GM12878 (cell line): ENCODE measurements at regions not wholly inside any gene's neighbourhood (a gene's known extent, or its start where the extent isn't known, plus 50 kb on each side); places are given as distances from the start of the nearest gene placed in this dataset.

Experiments
- ATAC-seq: fragments of 200-7000 bp; cut with Tn5 transposase; 3 replicates; pipeline ENCODE4 v1.9.1; 2020; ENCODE audit warnings: mild to moderate bottlenecking, moderate library complexity
- BruUV-seq: library from RNA; stranded (reverse); fragments of 400-500 nt; replicated peaks from 2 replicates; lab custom pipeline; 2021; lab: Mats Ljungman, UMichigan
- CTCF ChIA-PET: fragments of 300-600 bp; sonication (Branson Sonifier 250); formaldehyde crosslinking; extraction: SDS; loops from one replicate; lab custom pipeline; 2021; ENCODE audit warnings: inconsistent platforms; lab: Yijun Ruan, JAX
- POLR2A ChIA-PET: fragments of 350-600 bp; formaldehyde crosslinking; extraction: SDS; loops from one replicate; lab custom pipeline; 2021; ENCODE audit warnings: inconsistent platforms; lab: Charles Lee
- RAD21 ChIA-PET: fragments of 300-600 bp; sonication (Branson Sonifier 250); formaldehyde crosslinking; loops from one replicate; lab custom pipeline; 2023; ENCODE audit warnings: antibody characterized with exemption; ENCODE audit not compliant: unreplicated experiment; lab: Charles Lee
- SMC1A ChIA-PET: fragments of 300-600 bp; sonication (Branson Sonifier 250); formaldehyde crosslinking; loops from one replicate; lab custom pipeline; 2023; ENCODE audit not compliant: unreplicated experiment, uncharacterized antibody; lab: Charles Lee
- DNase-seq: peaks from one replicate; pipeline ENCODE4 v3.0.0-alpha.2; 2011; ENCODE audit warnings: low read depth, low spot score
- FAIRE-seq: peaks from 3 replicates; lab custom pipeline; 2011; peaks lifted over from hg19 to GRCh38; lab: Jason Lieb, UNC
- H2AFZ ChIP-seq: 2 replicates; pipeline ENCODE4 v1.6.0; 2011; ENCODE audit warnings: low read depth, low read length, control low read depth; ENCODE audit not compliant: control insufficient read depth
- H3K27ac ChIP-seq: 2 replicates; pipeline ENCODE4 v1.5.1; 2011; ENCODE audit warnings: control low read depth; ENCODE audit not compliant: control insufficient read depth, insufficient read depth
- H3K27me3 ChIP-seq, 2 experiments: replicated peaks in 1 of 2; 2 replicates each; pipeline versions ENCODE4 v1.6.0 to v1.6.1; 2011; ENCODE audit warnings: low read length in 1 of 2; ENCODE audit not compliant: control insufficient read depth in 2 of 2, insufficient read depth in 2 of 2
- H3K36me3 ChIP-seq, 2 experiments: 2 replicates each; pipeline ENCODE4 v1.5.1; 2011; ENCODE audit warnings: low read length in 1 of 2; ENCODE audit not compliant: control insufficient read depth in 2 of 2, insufficient read depth in 2 of 2
- H3K4me1 ChIP-seq: 2 replicates; pipeline ENCODE4 v1.6.1; 2011; ENCODE audit warnings: mild to moderate bottlenecking, low read length, moderate library complexity, mixed read lengths; ENCODE audit not compliant: control insufficient read depth, insufficient read depth
- H3K4me2 ChIP-seq: 2 replicates; pipeline ENCODE4 v1.6.0; 2011; ENCODE audit warnings: control low read depth; ENCODE audit not compliant: control insufficient read depth, insufficient read depth
- H3K4me3 ChIP-seq: fragments of 200-600 bp; sonication (generic); 2 replicates; pipeline ENCODE4 v1.5.1; 2016
- H3K79me2 ChIP-seq: 2 replicates; pipeline ENCODE4 v1.6.0; 2011; ENCODE audit warnings: low read length; ENCODE audit not compliant: control insufficient read depth, insufficient read depth
- H3K9ac ChIP-seq: 2 replicates; pipeline ENCODE4 v1.8.0; 2011; ENCODE audit warnings: low read length, control low read depth, mixed read lengths; ENCODE audit not compliant: control insufficient read depth, insufficient read depth
- H3K9me3 ChIP-seq: replicated peaks from 3 replicates; pipeline ENCODE4 v1.5.1; 2011; ENCODE audit warnings: mild to moderate bottlenecking, low read length; ENCODE audit not compliant: control insufficient read depth, insufficient read depth
- H4K20me1 ChIP-seq: 2 replicates; pipeline ENCODE4 v1.6.0; 2011; ENCODE audit not compliant: control insufficient read depth, insufficient read depth
- BRCA1 ChIP-seq: IDR thresholded peaks from 2 replicates; pipeline ENCODE4 v1.6.1; 2011; ENCODE audit warnings: low read depth, low read length, improper control_type of control experiment
- MYB ChIP-seq: fragments of 150-350 bp; IDR thresholded peaks from 2 replicates; pipeline ENCODE4 v1.6.1; 2014; ENCODE audit warnings: mild to moderate bottlenecking, low read depth, low read length, borderline replicate concordance
- NR2C2 ChIP-seq: IDR thresholded peaks from 2 replicates; pipeline ENCODE4 v1.6.1; 2011; ENCODE audit warnings: borderline replicate concordance, low read depth; ENCODE audit not compliant: control insufficient read depth, insufficient read length
- PAX5 ChIP-seq: IDR thresholded peaks from 2 replicates; pipeline ENCODE4 v1.6.1; 2011; ENCODE audit warnings: low read depth, low read length, borderline replicate concordance
- TCF3 ChIP-seq: IDR thresholded peaks from 2 replicates; pipeline ENCODE4 v1.6.1; 2012; ENCODE audit warnings: low read depth, mild to moderate bottlenecking, low read length, borderline replicate concordance; ENCODE audit not compliant: insufficient read depth
- TCF7 ChIP-seq: IDR thresholded peaks from 2 replicates; pipeline ENCODE4 v1.6.1; 2014; ENCODE audit warnings: antibody characterized with exemption, borderline replicate concordance
- YBX1 ChIP-seq: fragments of 450-650 bp; IDR thresholded peaks from 2 replicates; pipeline ENCODE4 v1.6.1; 2016; ENCODE audit warnings: antibody characterized with exemption
- WGBS: methylation state at CpG from one replicate; pipeline ENCODE4 v1.1.6; 2016; ENCODE audit warnings: low lambda C conversion rate; ENCODE audit not compliant: insufficient replicate concordance, insufficient coverage; ENCODE audit errors: missing lambda C conversion rate; 5-methylcytosine and 5-hydroxymethylcytosine counted together
- in situ Hi-C: fragments of 300-500 bp; cut with MboI; formaldehyde crosslinking; loops from 9 replicates; pipeline ENCODE4 v1.14.3; 2018; ENCODE audit warnings: mixed read lengths
- intact Hi-C: fragments of 100-400 bp; cut with micrococcal nuclease; formaldehyde crosslinking; loops from one replicate; pipeline ENCODE4 v1.14.2; 2022; ENCODE audit not compliant: unreplicated experiment

- TF ChIP-seq TCF3, result no peak
- TF ChIP-seq BRCA1, result no peak
Measured at GRCh38 chr1:157932069-157932468, 61.4 kb upstream of the KIRREL1 start (continued).

- Histone ChIP-seq H3K9ac (no peak overlapping the region), H3K27ac (no peak overlapping the region), H4K20me1 (no peaks in the 10 kb centered on the region), H3K36me3 (no peaks in the 10 kb centered on the region), H3K9me3 (no peaks in the 10 kb centered on the region), H3K4me1 (no peaks in the 10 kb centered on the region), H3K79me2 (no peaks in the 10 kb centered on the region), H3K4me3 (no peak overlapping the region), H3K4me2 (no peak overlapping the region), H2AFZ (no peak overlapping the region), H3K27me3 (no peaks in the 10 kb centered on the region; a peak in 1 of 4 replicates)
- SMC1A ChIA-PET, result interaction anchor here (0.6 to 1.1 kb wide), 2 partner anchors 10 to 459 kb away, joined by 3 read pairs; no protein-coding TSS in a partner anchor
- ATAC-seq (no peak), FAIRE-seq (no peak), DNase-seq (no peak)
- POLR2A ChIA-PET, result no interaction called here
- no TSS peak for BruUV-seq
- in situ Hi-C loops (no loop called here), intact Hi-C loops (no loop called here)
- TF ChIP-seq TCF3 (no peak), MYB (no peak), TCF7 (no peak), YBX1 (no peak), NR2C2 (no peak), PAX5 (no peak)
- CTCF ChIA-PET, result interaction anchor here (0.7 to 1.3 kb wide), 2 partner anchors 31 to 108 kb away, joined by 3 read pairs; no protein-coding TSS in a partner anchor
- 3% methylated on average over 2 of the region's 2 CpGs for WGBS
- RAD21 ChIA-PET, result interaction anchor here (0.7 to 1.5 kb wide), 2 partner anchors 14 to 304 kb away, joined by 3 to 4 read pairs; no protein-coding TSS in a partner anchor
Measured at GRCh38 chr1:157937744-157938143, 55.7 kb upstream of the KIRREL1 start.
